ENCODE measurements at regions not wholly inside any gene's neighbourhood (a gene's known extent, or its start where the extent isn't known, plus 50 kb on each side); places are given as distances from the start of the nearest gene placed in this dataset.

DNA sequence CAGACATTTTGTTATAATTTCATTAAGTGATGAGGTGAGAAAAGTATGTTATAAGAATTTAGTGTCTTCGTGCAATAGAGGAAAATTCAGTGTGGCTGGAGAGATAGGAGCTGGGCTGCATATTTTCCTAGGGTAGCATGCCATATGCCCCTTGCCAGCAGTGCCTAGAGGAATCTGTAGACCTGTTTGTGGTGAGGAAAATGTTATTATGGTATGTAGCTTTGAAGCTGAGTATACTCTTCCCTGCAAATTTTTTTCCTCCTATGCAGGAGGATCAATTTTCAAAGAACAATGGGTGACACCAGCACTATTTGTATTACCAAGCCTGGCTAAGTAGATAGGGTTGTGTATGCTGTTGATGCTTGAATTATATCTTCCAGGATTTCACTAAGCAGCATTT is 200.6 kb downstream of the EDEM1 start:
- TF ChIP-seq CHD2 (IDR thresholded peaks at IDR 0.05; ENCODE audit: low read length, partially characterized antibody) (no peak), RNF2 (IDR thresholded peaks at IDR 0.05; ENCODE audit: borderline replicate concordance, low read depth) (no peak), EP300 (IDR thresholded peaks at IDR 0.05) (no peak), CTCF (IDR thresholded peaks at IDR 0.05) (no peak), HDAC2 (IDR thresholded peaks at IDR 0.05) (no peak), ZFP36 (IDR thresholded peaks at IDR 0.05; ENCODE audit: borderline replicate concordance, partially characterized antibody) (no peak), RFX5 (IDR thresholded peaks at IDR 0.05) (no peak), POLR2A (IDR thresholded peaks at IDR 0.05; ENCODE audit: low read length) (no peak), RCOR1 (IDR thresholded peaks at IDR 0.05; ENCODE audit: low read depth, low read length) (no peak), RAD21 (conservative IDR thresholded peaks at IDR 0.05 in 1 of 2, IDR thresholded peaks at IDR 0.05 in 1 of 2) (no peak)
- TF ChIP-seq, protein P1, sequence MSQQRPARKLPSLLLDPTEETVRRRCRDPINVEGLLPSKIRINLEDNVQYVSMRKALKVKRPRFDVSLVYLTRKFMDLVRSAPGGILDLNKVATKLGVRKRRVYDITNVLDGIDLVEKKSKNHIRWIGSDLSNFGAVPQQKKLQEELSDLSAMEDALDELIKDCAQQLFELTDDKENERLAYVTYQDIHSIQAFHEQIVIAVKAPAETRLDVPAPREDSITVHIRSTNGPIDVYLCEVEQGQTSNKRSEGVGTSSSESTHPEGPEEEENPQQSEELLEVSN (IDR thresholded peaks at IDR 0.05; ENCODE audit: borderline replicate concordance, low read depth), result no peak
- TF ChIP-seq, protein P2, sequence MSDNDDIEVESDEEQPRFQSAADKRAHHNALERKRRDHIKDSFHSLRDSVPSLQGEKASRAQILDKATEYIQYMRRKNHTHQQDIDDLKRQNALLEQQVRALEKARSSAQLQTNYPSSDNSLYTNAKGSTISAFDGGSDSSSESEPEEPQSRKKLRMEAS (IDR thresholded peaks at IDR 0.05), result no peak
- TF ChIP-seq, protein P3, sequence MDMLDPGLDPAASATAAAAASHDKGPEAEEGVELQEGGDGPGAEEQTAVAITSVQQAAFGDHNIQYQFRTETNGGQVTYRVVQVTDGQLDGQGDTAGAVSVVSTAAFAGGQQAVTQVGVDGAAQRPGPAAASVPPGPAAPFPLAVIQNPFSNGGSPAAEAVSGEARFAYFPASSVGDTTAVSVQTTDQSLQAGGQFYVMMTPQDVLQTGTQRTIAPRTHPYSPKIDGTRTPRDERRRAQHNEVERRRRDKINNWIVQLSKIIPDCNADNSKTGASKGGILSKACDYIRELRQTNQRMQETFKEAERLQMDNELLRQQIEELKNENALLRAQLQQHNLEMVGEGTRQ (IDR thresholded peaks at IDR 0.05), result no peak

Data from A549 (cell line).